IMR-90 (cell line): ENCODE measurements at regions not wholly inside any gene's neighbourhood (a gene's known extent, or its start where the extent isn't known, plus 50 kb on each side); places are given as distances from the start of the nearest gene placed in this dataset.

Source experiments
- MAZ ChIP-seq: IDR thresholded peaks from 2 replicates; pipeline ENCODE4 v1.6.1; 2012; ENCODE audit warnings: low read depth, mild to moderate bottlenecking, low read length, improper control_type of control experiment, moderate library complexity, borderline replicate concordance
- POLR2A ChIP-seq: IDR thresholded peaks from 2 replicates; pipeline ENCODE4 v1.6.1; 2012; ENCODE audit warnings: mild to moderate bottlenecking, low read depth, low read length
- RAD21 ChIP-seq: IDR thresholded peaks from 2 replicates; pipeline ENCODE4 v1.6.1; 2012; ENCODE audit warnings: low read length, improper control_type of control experiment
- TF ChIP-seq, protein P1 (sequence below): conservative IDR thresholded peaks from 2 replicates; pipeline ENCODE4 v1.5.1; 2012; ENCODE audit warnings: mild to moderate bottlenecking, low read depth, low read length, improper control_type of control experiment

DNA sequence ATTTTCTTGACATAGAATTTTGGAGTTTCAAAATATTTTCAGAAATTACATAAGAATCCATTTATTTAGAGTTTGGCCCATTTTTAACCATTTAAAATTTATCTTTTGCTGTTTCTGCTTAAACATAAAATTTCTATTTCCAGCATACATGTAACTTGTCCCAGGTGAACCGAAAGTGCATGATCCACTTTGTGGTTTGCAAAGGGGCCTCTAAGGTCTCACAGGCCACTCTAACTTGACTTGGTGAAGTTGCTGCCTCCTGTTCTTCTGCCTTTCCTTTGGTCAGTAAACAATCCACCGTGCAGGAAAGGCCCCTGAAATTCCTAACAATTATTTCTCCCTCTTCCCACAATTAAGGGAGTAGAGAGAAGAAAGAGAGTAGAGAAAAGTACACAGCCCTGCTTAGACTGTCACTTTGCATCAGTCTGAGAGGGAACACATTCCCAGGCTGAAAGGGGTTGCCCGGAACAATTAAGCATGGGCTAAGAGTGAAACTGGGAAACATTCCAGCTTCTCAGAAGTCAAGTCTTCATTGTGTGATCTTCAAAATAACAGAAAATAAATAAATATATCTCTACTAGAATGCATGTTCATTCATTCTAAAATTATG, 79.5 kb upstream of the SEMA3A start:
- no peak for TF ChIP-seq MAZ
- TF ChIP-seq, protein P1, sequence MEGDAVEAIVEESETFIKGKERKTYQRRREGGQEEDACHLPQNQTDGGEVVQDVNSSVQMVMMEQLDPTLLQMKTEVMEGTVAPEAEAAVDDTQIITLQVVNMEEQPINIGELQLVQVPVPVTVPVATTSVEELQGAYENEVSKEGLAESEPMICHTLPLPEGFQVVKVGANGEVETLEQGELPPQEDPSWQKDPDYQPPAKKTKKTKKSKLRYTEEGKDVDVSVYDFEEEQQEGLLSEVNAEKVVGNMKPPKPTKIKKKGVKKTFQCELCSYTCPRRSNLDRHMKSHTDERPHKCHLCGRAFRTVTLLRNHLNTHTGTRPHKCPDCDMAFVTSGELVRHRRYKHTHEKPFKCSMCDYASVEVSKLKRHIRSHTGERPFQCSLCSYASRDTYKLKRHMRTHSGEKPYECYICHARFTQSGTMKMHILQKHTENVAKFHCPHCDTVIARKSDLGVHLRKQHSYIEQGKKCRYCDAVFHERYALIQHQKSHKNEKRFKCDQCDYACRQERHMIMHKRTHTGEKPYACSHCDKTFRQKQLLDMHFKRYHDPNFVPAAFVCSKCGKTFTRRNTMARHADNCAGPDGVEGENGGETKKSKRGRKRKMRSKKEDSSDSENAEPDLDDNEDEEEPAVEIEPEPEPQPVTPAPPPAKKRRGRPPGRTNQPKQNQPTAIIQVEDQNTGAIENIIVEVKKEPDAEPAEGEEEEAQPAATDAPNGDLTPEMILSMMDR, result no peak
- TF ChIP-seq RAD21, result no peak
- TF ChIP-seq POLR2A, result no peak
